LoVo (cell line): ENCODE measurements at regions not wholly inside any gene's neighbourhood (a gene's known extent, or its start where the extent isn't known, plus 50 kb on each side); places are given as distances from the start of the nearest gene placed in this dataset.
"Not testable (repeated sequence)": the region's sequence is repeated elsewhere in the genome, so short reads cannot be mapped to it uniquely, and the experiment has no call there.

Experiments used
- DNase-seq: peaks from one replicate; pipeline ENCODE4 v3.0.0-alpha.2; 2016; ENCODE audit warnings: low spot score

DNA sequence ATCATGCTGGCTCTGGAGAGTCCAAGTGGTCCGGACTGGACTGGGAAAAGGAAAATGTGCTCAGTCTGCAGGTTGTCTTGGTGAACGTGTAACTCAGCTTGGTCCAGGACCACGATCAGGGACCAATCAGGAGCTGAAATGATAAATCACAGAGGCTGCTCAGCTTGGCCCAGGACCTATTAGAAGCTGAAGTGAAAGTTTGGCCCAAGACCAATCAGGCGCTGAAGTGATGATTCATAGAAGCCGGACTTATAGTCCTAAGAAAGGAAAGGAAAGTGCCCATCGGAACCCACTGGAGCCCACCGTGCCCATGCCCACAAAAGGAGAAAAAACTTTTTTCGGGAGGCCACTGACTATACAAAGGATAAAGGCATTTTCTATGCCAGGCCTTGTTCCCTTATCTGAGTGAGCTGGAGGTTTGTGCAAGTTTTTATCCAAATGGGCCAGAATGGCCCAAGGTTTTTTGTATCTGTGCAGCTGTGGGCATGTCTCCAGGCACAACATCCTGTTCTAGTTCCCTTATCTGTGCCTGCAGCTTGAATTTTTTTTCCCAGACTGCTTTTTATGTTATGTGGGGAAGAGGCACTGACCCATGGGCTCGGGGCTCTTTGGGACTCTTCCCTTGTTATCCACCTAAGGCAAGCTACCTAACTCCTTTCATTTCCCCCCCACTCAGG, 194.4 kb downstream of the FAM133A start:
- DNase-seq, result no peak

- DNase-seq, result peak; percentile 0
Observed at GRCh38 chrX:93874554-93874953, 200.5 kb downstream of the FAM133A start.

GRCh38 chrX:93875621-93876282, 201.7 kb downstream of the FAM133A start:
- DNase-seq, result no peak

DNA sequence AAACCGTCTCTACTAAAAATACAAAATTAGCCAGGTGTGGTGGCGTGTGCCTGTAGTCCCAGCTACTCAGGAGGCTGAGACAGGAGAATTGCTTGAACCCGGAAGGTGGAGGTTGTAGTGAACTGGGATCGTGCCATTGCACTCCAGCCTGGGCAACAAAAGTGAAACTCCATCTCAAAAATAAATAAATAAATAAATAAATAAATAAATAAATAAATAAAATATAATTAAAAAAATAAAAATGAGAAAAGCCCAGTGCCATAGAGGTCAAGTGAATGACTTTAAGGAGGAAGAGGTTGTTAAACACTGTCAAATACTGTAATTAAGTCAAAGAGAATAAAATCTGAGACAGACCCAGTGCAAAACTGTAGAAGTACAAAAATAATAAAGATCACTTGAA, 247.0 kb downstream of the FAM133A start:
- not testable (repeated sequence) for DNase-seq

DNA sequence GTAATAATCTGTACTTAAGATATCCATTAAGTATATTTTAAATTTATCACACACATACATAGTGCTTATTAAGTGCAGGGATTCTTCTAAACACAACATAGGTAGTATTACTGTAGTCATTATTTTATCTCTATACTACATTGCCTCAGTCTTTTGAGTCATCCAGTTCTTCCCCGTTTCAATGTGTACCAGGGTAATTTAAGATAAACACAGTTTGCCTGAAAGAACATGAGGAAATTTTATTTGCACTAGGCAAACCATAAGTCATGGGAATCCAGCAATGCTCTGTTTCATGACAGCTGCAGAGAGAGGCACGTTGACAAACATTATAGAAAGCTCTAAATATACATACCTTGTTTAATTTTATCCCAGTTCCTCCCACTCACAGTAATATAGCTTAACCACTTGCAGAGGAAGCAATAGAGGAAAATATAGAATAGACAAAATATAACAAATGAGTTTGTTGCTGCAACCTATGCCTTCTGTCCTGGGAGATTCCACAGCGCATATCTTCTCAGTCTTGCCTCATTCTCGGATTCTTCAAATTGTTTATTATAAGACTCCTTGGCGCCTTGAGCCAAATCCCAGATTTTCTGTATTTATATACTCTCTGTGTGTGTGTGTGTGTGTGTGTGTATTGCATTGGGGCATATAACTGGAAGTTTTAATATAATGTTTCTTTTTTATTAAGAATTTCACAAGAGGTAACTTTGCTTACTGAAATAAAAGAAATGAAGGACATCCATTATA, 258.6 kb downstream of the FAM133A start:
- DNase-seq, result no peak

- DNase-seq, result no peak
Observed at GRCh38 chrX:93977641-93978040, 303.6 kb downstream of the FAM133A start.

- no peak for DNase-seq
Observed at GRCh38 chrX:93985344-93986307, 311.6 kb downstream of the FAM133A start.
